RWPE1 (cell line): ENCODE measurements at regions not wholly inside any gene's neighbourhood (a gene's known extent, or its start where the extent isn't known, plus 50 kb on each side); places are given as distances from the start of the nearest gene placed in this dataset.

Experiments used
- CTCF ChIA-PET: fragments of 350-600 bp; sonication (Branson Sonifier 250); formaldehyde crosslinking; extraction: SDS; loops from one replicate; lab custom pipeline; 2021; lab: Yijun Ruan, JAX
- POLR2A ChIA-PET: fragments of 400-600 bp; formaldehyde crosslinking; extraction: SDS; loops from one replicate; lab custom pipeline; 2020; ENCODE audit warnings: antibody characterized with exemption; ENCODE audit not compliant: low non-redundant PET; lab: Yijun Ruan, JAX
- DNase-seq: peaks from one replicate; pipeline ENCODE4 v3.0.0; 2012; ENCODE audit warnings: low spot score
- H3K27ac ChIP-seq: fragments of 450-650 bp; 2 replicates; pipeline ENCODE4 v1.5.1; 2017
- CTCF ChIP-seq: fragments of 450-650 bp; conservative IDR thresholded peaks from 2 replicates; pipeline ENCODE4 v1.5.1; 2017; ENCODE audit warnings: low read depth, mild to moderate bottlenecking

DNA sequence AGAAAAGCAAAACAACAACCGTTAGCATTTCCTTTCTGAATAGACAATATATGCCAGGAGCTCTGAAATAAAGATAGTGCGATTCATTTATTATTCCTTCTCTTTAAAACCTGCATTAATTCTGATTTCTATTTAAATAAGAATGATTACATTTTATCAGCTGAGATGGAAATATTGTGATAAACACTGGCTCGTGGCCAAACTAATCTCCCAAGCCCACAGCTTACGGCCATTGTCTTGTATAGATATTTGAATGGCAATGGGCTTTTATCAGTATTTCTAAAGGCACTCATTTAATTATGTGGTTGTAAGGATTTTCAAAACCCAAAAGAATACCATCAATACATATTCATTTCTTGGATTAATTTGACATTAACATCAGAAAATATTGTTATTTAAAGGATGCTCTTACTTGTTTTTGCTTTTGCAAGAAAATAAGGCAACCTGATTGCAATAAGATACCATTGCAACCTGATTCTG, 123.7 kb upstream of the IRX5 start:
- TF ChIP-seq CTCF, result no peak
- CTCF ChIA-PET, result no interaction called here
- H3K27ac ChIP-seq, result no peak overlapping the region
- DNase-seq, result no peak
- POLR2A ChIA-PET, result no interaction called here

DNA sequence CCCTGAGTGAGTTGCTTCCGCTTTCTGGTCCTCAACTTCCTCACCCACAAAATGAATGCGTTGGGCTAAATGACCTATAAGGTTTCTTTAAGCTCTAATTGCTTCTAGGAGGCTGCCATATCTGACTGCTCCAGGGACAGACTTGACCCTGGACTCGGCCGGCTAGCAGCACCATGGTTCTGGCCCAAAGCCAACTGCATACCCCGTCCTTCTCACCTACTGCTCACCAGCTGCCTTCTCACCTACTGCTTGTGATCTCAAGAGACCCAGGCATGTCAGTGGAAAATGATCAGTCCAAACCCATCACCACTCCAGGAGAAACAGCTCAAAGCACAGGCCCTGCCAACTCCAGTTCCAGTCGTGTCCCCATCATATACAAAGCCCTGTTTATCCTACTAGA, 124.3 kb upstream of the IRX5 start:
- TF ChIP-seq CTCF, result no peak
- DNase-seq, result no peak
- H3K27ac ChIP-seq, result no peak overlapping the region
- CTCF ChIA-PET, result interaction anchor here (0.6 kb wide), 1 partner anchor 989 kb away, joined by 4 read pairs; no protein-coding TSS in a partner anchor
- POLR2A ChIA-PET, result no interaction called here

- H3K27ac ChIP-seq, result no peak overlapping the region
- DNase-seq, result no peak
- POLR2A ChIA-PET, result no interaction called here
- TF ChIP-seq CTCF, result no peak
- CTCF ChIA-PET, result interaction anchor here (0.6 kb wide), 1 partner anchor 988 kb away, joined by 4 read pairs; no protein-coding TSS in a partner anchor
Measured at GRCh38 chr16:54805648-54806047, 125.0 kb upstream of the IRX5 start.

- no peak for DNase-seq
- ChIA-PET POLR2A (no interaction called here), CTCF (interaction anchor here (0.5 to 0.7 kb wide), 2 partner anchors 25 to 664 kb away, joined by 3 to 4 read pairs; no protein-coding TSS in a partner anchor)
- TF ChIP-seq CTCF, result no peak
- H3K27ac ChIP-seq, result no peak overlapping the region
Measured at GRCh38 chr16:54801057-54801844, 129.4 kb upstream of the IRX5 start.

GRCh38 chr16:54798267-54798666, 132.4 kb upstream of the IRX5 start:
- ChIA-PET POLR2A (no interaction called here), CTCF (interaction anchor here (0.8 kb wide), 1 partner anchor 26 kb away, joined by 4 read pairs; no protein-coding TSS in a partner anchor)
- DNase-seq, result no peak
- no peak overlapping the region for H3K27ac ChIP-seq
- no peak for TF ChIP-seq CTCF

- no peak for DNase-seq
- CTCF ChIA-PET, result no interaction called here
- H3K27ac ChIP-seq, result no peak overlapping the region
- POLR2A ChIA-PET, result no interaction called here
- no peak for TF ChIP-seq CTCF
Measured at GRCh38 chr16:54796211-54796610, 134.5 kb upstream of the IRX5 start.
